ENCODE measurements at regions not wholly inside any gene's neighbourhood (a gene's known extent, or its start where the extent isn't known, plus 50 kb on each side); places are given as distances from the start of the nearest gene placed in this dataset.

DNA sequence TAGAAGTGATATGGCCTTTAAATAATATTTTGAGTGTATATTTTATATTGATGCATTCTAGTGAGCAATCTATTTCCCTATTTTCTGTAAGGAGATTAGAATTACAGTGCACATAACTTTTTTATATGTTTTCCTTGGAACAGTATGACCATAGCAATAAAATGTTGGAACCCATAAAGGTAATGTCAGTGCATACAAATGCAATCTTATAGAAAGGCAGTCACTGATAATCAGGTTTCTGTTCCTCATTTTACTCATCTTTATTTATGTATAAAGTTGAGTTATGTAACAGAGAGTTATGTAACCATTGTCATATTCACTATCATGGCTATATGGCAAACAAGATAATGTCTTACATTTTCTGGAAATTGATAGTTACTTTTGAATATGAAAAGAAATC is 179.9 kb upstream of the NETO1 start:
- RAD21 ChIA-PET (ENCODE audit: low non-redundant PET in 1 of 2, low total read pairs in 2 of 2, uncharacterized antibody in 2 of 2, unreplicated experiment in 2 of 2) = no interaction called here
- H3K4me3 ChIP-seq (replicated peaks in 1 of 2; ENCODE audit: low read depth in 1 of 2, low read length in 2 of 2) = no peak overlapping the region
- no peaks in the 10 kb centered on the region for H3K4me1 ChIP-seq (ENCODE audit: control insufficient read depth in 1 of 2, insufficient read depth in 2 of 2, low read length in 2 of 2)
- intact Hi-C loops (cut with micrococcal nuclease) = no loop called here
- H3K79me2 ChIP-seq (ENCODE audit: insufficient read depth, low read length) = no peaks in the 10 kb centered on the region
- no peak overlapping the region for H3K27ac ChIP-seq (ENCODE audit: low read depth, low read length)
- no peaks in the 10 kb centered on the region for H3K36me3 ChIP-seq (ENCODE audit: control insufficient read depth in 1 of 2, insufficient read depth in 2 of 2, low read length in 2 of 2)
- H2AFZ ChIP-seq (ENCODE audit: low read depth, low read length, poor library complexity, severe bottlenecking) = no peak overlapping the region
- CTCF ChIA-PET = no interaction called here
- H3K9me3 ChIP-seq (ENCODE audit: control insufficient read depth in 1 of 2, insufficient read depth in 1 of 2, low read depth in 1 of 2, low read length in 2 of 2) = peaks cover 6% of the 10 kb centered on the region in 2 experiments; a peak in 2 of 4 replicates
- no peaks in the 10 kb centered on the region for H3K27me3 ChIP-seq (ENCODE audit: insufficient read depth, low read length)
- no peak overlapping the region for H3K9ac ChIP-seq (ENCODE audit: low read length)
- no peak for ATAC-seq
- DNase-seq (ENCODE audit: low read depth, low spot score) = no peak
- TF ChIP-seq EGR1 (IDR thresholded peaks at IDR 0.05; ENCODE audit: low read depth) = no peak
- TF ChIP-seq RAD21 (IDR thresholded peaks at IDR 0.05; ENCODE audit: low read depth) = no peak
- TF ChIP-seq SP1 (IDR thresholded peaks at IDR 0.05; ENCODE audit: low read depth) = no peak
- TF ChIP-seq SRF (IDR thresholded peaks at IDR 0.05; ENCODE audit: low read depth) = no peak
- no peak for TF ChIP-seq EZH2 (IDR thresholded peaks at IDR 0.05)
- no peak for TF ChIP-seq JUND (IDR thresholded peaks at IDR 0.05)
- TF ChIP-seq, protein P1, sequence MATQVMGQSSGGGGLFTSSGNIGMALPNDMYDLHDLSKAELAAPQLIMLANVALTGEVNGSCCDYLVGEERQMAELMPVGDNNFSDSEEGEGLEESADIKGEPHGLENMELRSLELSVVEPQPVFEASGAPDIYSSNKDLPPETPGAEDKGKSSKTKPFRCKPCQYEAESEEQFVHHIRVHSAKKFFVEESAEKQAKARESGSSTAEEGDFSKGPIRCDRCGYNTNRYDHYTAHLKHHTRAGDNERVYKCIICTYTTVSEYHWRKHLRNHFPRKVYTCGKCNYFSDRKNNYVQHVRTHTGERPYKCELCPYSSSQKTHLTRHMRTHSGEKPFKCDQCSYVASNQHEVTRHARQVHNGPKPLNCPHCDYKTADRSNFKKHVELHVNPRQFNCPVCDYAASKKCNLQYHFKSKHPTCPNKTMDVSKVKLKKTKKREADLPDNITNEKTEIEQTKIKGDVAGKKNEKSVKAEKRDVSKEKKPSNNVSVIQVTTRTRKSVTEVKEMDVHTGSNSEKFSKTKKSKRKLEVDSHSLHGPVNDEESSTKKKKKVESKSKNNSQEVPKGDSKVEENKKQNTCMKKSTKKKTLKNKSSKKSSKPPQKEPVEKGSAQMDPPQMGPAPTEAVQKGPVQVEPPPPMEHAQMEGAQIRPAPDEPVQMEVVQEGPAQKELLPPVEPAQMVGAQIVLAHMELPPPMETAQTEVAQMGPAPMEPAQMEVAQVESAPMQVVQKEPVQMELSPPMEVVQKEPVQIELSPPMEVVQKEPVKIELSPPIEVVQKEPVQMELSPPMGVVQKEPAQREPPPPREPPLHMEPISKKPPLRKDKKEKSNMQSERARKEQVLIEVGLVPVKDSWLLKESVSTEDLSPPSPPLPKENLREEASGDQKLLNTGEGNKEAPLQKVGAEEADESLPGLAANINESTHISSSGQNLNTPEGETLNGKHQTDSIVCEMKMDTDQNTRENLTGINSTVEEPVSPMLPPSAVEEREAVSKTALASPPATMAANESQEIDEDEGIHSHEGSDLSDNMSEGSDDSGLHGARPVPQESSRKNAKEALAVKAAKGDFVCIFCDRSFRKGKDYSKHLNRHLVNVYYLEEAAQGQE (IDR thresholded peaks at IDR 0.05; ENCODE audit: low read depth) = no peak
- no peak for TF ChIP-seq YY1 (IDR thresholded peaks at IDR 0.05; ENCODE audit: extremely low read depth, insufficient replicate concordance, low read depth, low read length)
- TF ChIP-seq MAX (IDR thresholded peaks at IDR 0.05) = no peak
- TF ChIP-seq CBX3 (IDR thresholded peaks at IDR 0.05; ENCODE audit: low read depth) = no peak
- TF ChIP-seq POLR2AphosphoS5 (IDR thresholded peaks at IDR 0.05; ENCODE audit: low read depth, low read length) = no peak
- TF ChIP-seq TCF7L2 (IDR thresholded peaks at IDR 0.05; ENCODE audit: borderline replicate concordance, extremely low read depth, insufficient read depth, insufficient read length) = no peak
- no TSS peak for BruUV-seq (replicated peaks)
- H3K9me2 ChIP-seq (ENCODE audit: insufficient read depth) = no peaks in the 10 kb centered on the region
- no peak overlapping the region for H3K4me2 ChIP-seq (ENCODE audit: low read length)
- no peaks in the 10 kb centered on the region for H4K20me1 ChIP-seq (ENCODE audit: insufficient read depth)
- POLR2A ChIA-PET = no interaction called here
